ENCODE measurements at regions not wholly inside any gene's neighbourhood (a gene's known extent, or its start where the extent isn't known, plus 50 kb on each side); places are given as distances from the start of the nearest gene placed in this dataset.

GRCh38 chr4:181536196-181536746 is 706.9 kb upstream of the TENM3 start:
- TF ChIP-seq POLR2AphosphoS5 (IDR thresholded peaks at IDR 0.05; ENCODE audit: borderline replicate concordance, low read depth, low read length) (no peak), EZH2 (IDR thresholded peaks at IDR 0.05) (no peak)
